Neural crest cell (in vitro differentiated cells): ENCODE measurements at regions not wholly inside any gene's neighbourhood (a gene's known extent, or its start where the extent isn't known, plus 50 kb on each side); places are given as distances from the start of the nearest gene placed in this dataset.

ENCODE experiments used
- DNase-seq: peaks from one replicate; pipeline ENCODE4 v3.0.0; 2021; ENCODE audit warnings: low read depth, mixed read lengths, low spot score
- H3K27ac Mint-ChIP-seq: one replicate; pipeline ENCODE4 v1.8.0; 2021; ENCODE audit warnings: mild to moderate bottlenecking, mixed read lengths; ENCODE audit not compliant: unreplicated experiment
- H3K27me3 Mint-ChIP-seq: 2 replicates; pipeline ENCODE4 v1.8.0; 2021; ENCODE audit warnings: low read depth, mild to moderate bottlenecking, mixed read lengths
- H3K36me3 Mint-ChIP-seq: 2 replicates; pipeline ENCODE4 v1.8.0; 2021; ENCODE audit warnings: low read depth, mild to moderate bottlenecking, mixed read lengths
- H3K4me1 Mint-ChIP-seq: 2 replicates; pipeline ENCODE4 v1.8.0; 2021; ENCODE audit warnings: mixed read lengths
- H3K4me3 Mint-ChIP-seq: one replicate; pipeline ENCODE4 v1.8.0; 2021; ENCODE audit warnings: mild to moderate bottlenecking, mixed read lengths
- H3K9me3 Mint-ChIP-seq: 2 replicates; pipeline ENCODE4 v1.8.0; 2021; ENCODE audit warnings: mixed read lengths
- CTCF ChIP-seq: fragments of 200-600 bp; sonication (generic); conservative IDR thresholded peaks from 2 replicates; pipeline ENCODE4 v1.5.0; 2021; ENCODE audit warnings: antibody characterized with exemption, mild to moderate bottlenecking

GRCh38 chr5:88551724-88552345, 283.2 kb upstream of the TMEM161B start:
- no peak overlapping the region for H3K27ac Mint-ChIP-seq

GRCh38 chr5:88550736-88551135, 282.1 kb upstream of the TMEM161B start:
- Mint-ChIP-seq H3K9me3 (no peaks in the 10 kb centered on the region), H3K4me3 (no peak overlapping the region), H3K27me3 (no peaks in the 10 kb centered on the region), H3K27ac (no peak overlapping the region), H3K4me1 (peaks cover 17% of the 10 kb centered on the region), H3K36me3 (no peaks in the 10 kb centered on the region)
- TF ChIP-seq CTCF: no peak
- no peak for DNase-seq

More at GRCh38 chr5:88551724-88552345, 283.2 kb upstream of the TMEM161B start:
- H3K9me3 Mint-ChIP-seq: no peaks in the 10 kb centered on the region
- peaks cover 26% of the 10 kb centered on the region for H3K4me1 Mint-ChIP-seq
- no peak for TF ChIP-seq CTCF
- peak overlapping the region; percentile 7 for H3K4me3 Mint-ChIP-seq
- H3K27me3 Mint-ChIP-seq: no peaks in the 10 kb centered on the region
- no peaks in the 10 kb centered on the region for H3K36me3 Mint-ChIP-seq
- DNase-seq: no peak

GRCh38 chr5:88548136-88548805, 279.6 kb upstream of the TMEM161B start:
- no peak for DNase-seq
- H3K27me3 Mint-ChIP-seq: no peaks in the 10 kb centered on the region
- H3K4me3 Mint-ChIP-seq: no peak overlapping the region
- H3K27ac Mint-ChIP-seq: no peak overlapping the region
- H3K36me3 Mint-ChIP-seq: no peaks in the 10 kb centered on the region
- no peak for TF ChIP-seq CTCF
- H3K4me1 Mint-ChIP-seq: peaks cover 34% of the 10 kb centered on the region
- no peaks in the 10 kb centered on the region for H3K9me3 Mint-ChIP-seq

GRCh38 chr5:88545338-88545737, 276.7 kb upstream of the TMEM161B start:
- Mint-ChIP-seq H3K4me3 (no peak overlapping the region), H3K4me1 (peaks cover 29% of the 10 kb centered on the region), H3K27ac (no peak overlapping the region), H3K36me3 (no peaks in the 10 kb centered on the region), H3K27me3 (no peaks in the 10 kb centered on the region), H3K9me3 (no peaks in the 10 kb centered on the region)
- DNase-seq: no peak
- no peak for TF ChIP-seq CTCF

GRCh38 chr5:88544671-88545070, 276.0 kb upstream of the TMEM161B start:
- no peak overlapping the region for H3K27ac Mint-ChIP-seq
- no peaks in the 10 kb centered on the region for H3K36me3 Mint-ChIP-seq
- no peaks in the 10 kb centered on the region for H3K9me3 Mint-ChIP-seq
- peaks cover 36% of the 10 kb centered on the region for H3K4me1 Mint-ChIP-seq
- no peak for DNase-seq
- no peak overlapping the region for H3K4me3 Mint-ChIP-seq
- H3K27me3 Mint-ChIP-seq: no peaks in the 10 kb centered on the region
- no peak for TF ChIP-seq CTCF
